OCI-LY7 (cell line): ENCODE measurements at regions not wholly inside any gene's neighbourhood (a gene's known extent, or its start where the extent isn't known, plus 50 kb on each side); places are given as distances from the start of the nearest gene placed in this dataset.

Experiments
- CTCF ChIP-seq: fragments of 200-600 bp; sonication (generic); conservative IDR thresholded peaks from 2 replicates; pipeline ENCODE4 v1.5.1; 2014; ENCODE audit warnings: mild to moderate bottlenecking, antibody characterized with exemption, low read length, moderate library complexity, mixed read lengths
- EZH2phosphoT487 ChIP-seq: fragments of 200-600 bp; sonication (generic); IDR thresholded peaks from 2 replicates; pipeline ENCODE4 v1.6.1; 2018; ENCODE audit warnings: low read depth, borderline replicate concordance, mild to moderate bottlenecking, mixed run types, antibody characterized with exemption, low read length, moderate library complexity, mixed read lengths

GRCh38 chr12:29996993-29997392 lies 213.3 kb upstream of the TMTC1 start:
- TF ChIP-seq CTCF: no peak
- TF ChIP-seq EZH2phosphoT487: no peak
